ENCODE measurements at regions not wholly inside any gene's neighbourhood (a gene's known extent, or its start where the extent isn't known, plus 50 kb on each side); places are given as distances from the start of the nearest gene placed in this dataset.

GRCh38 chr4:25993395-25994185 lies 79.6 kb downstream of the SMIM20 start:
- TF ChIP-seq POLR2A (IDR thresholded peaks at IDR 0.05) (no peak), CTCF (IDR thresholded peaks at IDR 0.05) (peak in 2 of 5 experiments; percentile 12 to 30)

Data from tibial nerve (tissue), 3 donors.